Osteocyte (in vitro differentiated cells): ENCODE measurements at regions not wholly inside any gene's neighbourhood (a gene's known extent, or its start where the extent isn't known, plus 50 kb on each side); places are given as distances from the start of the nearest gene placed in this dataset.
"Not testable (repeated sequence)": the region's sequence is repeated elsewhere in the genome, so short reads cannot be mapped to it uniquely, and the experiment has no call there.

Experiments used
- DNase-seq: peaks from one replicate; pipeline ENCODE4 v3.0.0; 2021; ENCODE audit warnings: mixed read lengths; ENCODE audit not compliant: unreplicated experiment; ENCODE audit errors: extremely low spot score
- H3K27ac Mint-ChIP-seq: one replicate; pipeline ENCODE4 v1.8.0; 2021; ENCODE audit warnings: mild to moderate bottlenecking, mixed read lengths; ENCODE audit not compliant: unreplicated experiment
- H3K27me3 Mint-ChIP-seq: one replicate; pipeline ENCODE4 v1.8.0; 2021; ENCODE audit warnings: mixed read lengths; ENCODE audit not compliant: unreplicated experiment
- H3K36me3 Mint-ChIP-seq: one replicate; pipeline ENCODE4 v1.8.0; 2021; ENCODE audit warnings: mixed read lengths; ENCODE audit not compliant: unreplicated experiment
- H3K4me1 Mint-ChIP-seq: one replicate; pipeline ENCODE4 v1.8.0; 2021; ENCODE audit warnings: mixed read lengths; ENCODE audit not compliant: unreplicated experiment
- H3K4me3 Mint-ChIP-seq: one replicate; pipeline ENCODE4 v1.8.0; 2021; ENCODE audit warnings: mild to moderate bottlenecking, moderate library complexity, mixed read lengths; ENCODE audit not compliant: unreplicated experiment
- H3K9me3 Mint-ChIP-seq: one replicate; pipeline ENCODE4 v1.8.0; 2021; ENCODE audit warnings: mixed read lengths; ENCODE audit not compliant: unreplicated experiment
- CTCF ChIP-seq: fragments of 200-600 bp; sonication (generic); IDR thresholded peaks from 2 replicates; pipeline ENCODE4 v1.5.0; 2021; ENCODE audit warnings: antibody characterized with exemption, mild to moderate bottlenecking, moderate library complexity

GRCh38 chr2:138095336-138095735, 131.1 kb downstream of the HNMT start:
- TF ChIP-seq CTCF = no peak
- DNase-seq = no peak
- Mint-ChIP-seq H3K27ac (no peak overlapping the region), H3K36me3 (no peaks in the 10 kb centered on the region), H3K9me3 (no peaks in the 10 kb centered on the region), H3K4me1 (no peaks in the 10 kb centered on the region), H3K27me3 (peaks cover 25% of the 10 kb centered on the region), H3K4me3 (no peak overlapping the region)

- not testable (repeated sequence) for H3K36me3 Mint-ChIP-seq, H3K9me3 Mint-ChIP-seq, H3K4me3 Mint-ChIP-seq, DNase-seq, H3K4me1 Mint-ChIP-seq, H3K27ac Mint-ChIP-seq
- peaks cover 25% of the 10 kb centered on the region for H3K27me3 Mint-ChIP-seq
Measured at GRCh38 chr2:138099288-138099687, 135.0 kb downstream of the HNMT start.

GRCh38 chr2:138101718-138102117, 137.4 kb downstream of the HNMT start:
- Mint-ChIP-seq H3K4me3 (no peak overlapping the region), H3K4me1 (no peaks in the 10 kb centered on the region), H3K9me3 (no peaks in the 10 kb centered on the region), H3K27me3 (peaks cover 21% of the 10 kb centered on the region), H3K27ac (no peak overlapping the region), H3K36me3 (no peaks in the 10 kb centered on the region)
- DNase-seq = no peak
- no peak for TF ChIP-seq CTCF

- no peak for TF ChIP-seq CTCF
- Mint-ChIP-seq H3K4me3 (no peak overlapping the region), H3K27ac (no peak overlapping the region), H3K36me3 (no peaks in the 10 kb centered on the region), H3K9me3 (no peaks in the 10 kb centered on the region), H3K27me3 (peaks cover 16% of the 10 kb centered on the region), H3K4me1 (no peaks in the 10 kb centered on the region)
- no peak for DNase-seq
Measured at GRCh38 chr2:138102664-138103063, 138.4 kb downstream of the HNMT start.

GRCh38 chr2:138103156-138103555, 138.9 kb downstream of the HNMT start:
- TF ChIP-seq CTCF = no peak
- H3K4me1 Mint-ChIP-seq = no peaks in the 10 kb centered on the region
- H3K27ac Mint-ChIP-seq = no peak overlapping the region
- H3K4me3 Mint-ChIP-seq = no peak overlapping the region
- DNase-seq = no peak
- H3K36me3 Mint-ChIP-seq = no peaks in the 10 kb centered on the region
- H3K9me3 Mint-ChIP-seq = no peaks in the 10 kb centered on the region
- peaks cover 15% of the 10 kb centered on the region for H3K27me3 Mint-ChIP-seq

- no peak overlapping the region for H3K27ac Mint-ChIP-seq
- no peaks in the 10 kb centered on the region for H3K9me3 Mint-ChIP-seq
- H3K4me1 Mint-ChIP-seq = no peaks in the 10 kb centered on the region
- no peak overlapping the region for H3K4me3 Mint-ChIP-seq
- peaks cover 17% of the 10 kb centered on the region for H3K27me3 Mint-ChIP-seq
- no peak for DNase-seq
- H3K36me3 Mint-ChIP-seq = no peaks in the 10 kb centered on the region
- TF ChIP-seq CTCF = no peak
Measured at GRCh38 chr2:138104071-138104470, 139.8 kb downstream of the HNMT start.
